Mucosa of stomach (tissue), 1 donor: ENCODE measurements at regions not wholly inside any gene's neighbourhood (a gene's known extent, or its start where the extent isn't known, plus 50 kb on each side); places are given as distances from the start of the nearest gene placed in this dataset.

ENCODE experiments used
- H3K27me3 ChIP-seq: one replicate; pipeline ENCODE4 v1.7.0; 2013; ENCODE audit warnings: mild to moderate bottlenecking, low read length; ENCODE audit not compliant: control insufficient read depth, insufficient read depth
- H3K36me3 ChIP-seq: one replicate; pipeline ENCODE4 v1.7.0; 2013; ENCODE audit warnings: low read length; ENCODE audit not compliant: control insufficient read depth, insufficient read depth
- H3K4me1 ChIP-seq: one replicate; pipeline ENCODE4 v1.7.0; 2013; ENCODE audit warnings: mild to moderate bottlenecking, low read length; ENCODE audit not compliant: control insufficient read depth, insufficient read depth
- H3K4me3 ChIP-seq: one replicate; pipeline ENCODE4 v1.7.0; 2013; ENCODE audit warnings: low read length
- H3K9ac ChIP-seq: one replicate; pipeline ENCODE4 v1.7.0; 2013; ENCODE audit warnings: mild to moderate bottlenecking, low read length, moderate library complexity
- H3K9me3 ChIP-seq: one replicate; pipeline ENCODE4 v1.7.0; 2013; ENCODE audit warnings: mild to moderate bottlenecking, low read length, moderate library complexity; ENCODE audit not compliant: control insufficient read depth
- donor health status: Pancreatic carcinoma.

DNA sequence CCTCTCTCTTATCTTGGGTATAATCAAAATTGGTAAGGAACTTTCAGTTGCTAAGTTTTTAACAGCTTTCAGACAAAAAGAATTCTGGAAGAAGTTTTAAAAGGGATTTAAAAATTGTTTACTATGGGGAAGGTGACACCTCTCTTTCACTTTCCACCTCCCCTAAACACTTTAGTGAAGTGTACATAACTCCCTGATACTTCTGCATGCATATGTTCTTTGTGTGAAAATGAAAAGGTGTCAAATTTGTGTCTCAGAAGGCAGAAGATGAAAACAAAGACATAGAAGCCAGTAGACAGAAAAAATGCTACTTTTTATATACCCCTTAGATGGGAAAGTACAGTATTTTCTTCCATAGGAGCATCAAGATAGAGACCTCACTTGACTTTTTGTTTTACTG is 117.8 kb downstream of the TMEM26 start:
- Histone ChIP-seq H3K4me1 (no peaks in the 10 kb centered on the region), H3K27me3 (no peaks in the 10 kb centered on the region), H3K9me3 (no peaks in the 10 kb centered on the region), H3K4me3 (no peak overlapping the region), H3K36me3 (no peaks in the 10 kb centered on the region), H3K9ac (no peak overlapping the region)

- no peaks in the 10 kb centered on the region for H3K27me3 ChIP-seq
- H3K9me3 ChIP-seq: no peaks in the 10 kb centered on the region
- H3K36me3 ChIP-seq: no peaks in the 10 kb centered on the region
- no peak overlapping the region for H3K9ac ChIP-seq
- no peak overlapping the region for H3K4me3 ChIP-seq
- H3K4me1 ChIP-seq: no peaks in the 10 kb centered on the region
Measured at GRCh38 chr10:61332581-61332980, 120.6 kb downstream of the TMEM26 start.

- no peaks in the 10 kb centered on the region for H3K27me3 ChIP-seq
- H3K36me3 ChIP-seq: no peaks in the 10 kb centered on the region
- no peaks in the 10 kb centered on the region for H3K9me3 ChIP-seq
- no peak overlapping the region for H3K4me3 ChIP-seq
- H3K9ac ChIP-seq: no peak overlapping the region
- no peaks in the 10 kb centered on the region for H3K4me1 ChIP-seq
Measured at GRCh38 chr10:61330669-61331068, 122.5 kb downstream of the TMEM26 start.

- Histone ChIP-seq H3K36me3 (no peaks in the 10 kb centered on the region), H3K9me3 (no peaks in the 10 kb centered on the region), H3K27me3 (no peaks in the 10 kb centered on the region), H3K9ac (no peak overlapping the region), H3K4me3 (no peak overlapping the region), H3K4me1 (no peaks in the 10 kb centered on the region)
Measured at GRCh38 chr10:61329854-61330253, 123.3 kb downstream of the TMEM26 start.

- Histone ChIP-seq H3K36me3 (no peaks in the 10 kb centered on the region), H3K4me1 (no peaks in the 10 kb centered on the region), H3K9me3 (no peaks in the 10 kb centered on the region), H3K9ac (no peak overlapping the region), H3K4me3 (no peak overlapping the region), H3K27me3 (no peaks in the 10 kb centered on the region)
Measured at GRCh38 chr10:61325223-61325960, 127.8 kb downstream of the TMEM26 start.

GRCh38 chr10:61323726-61324125 is 129.5 kb downstream of the TMEM26 start:
- Histone ChIP-seq H3K9ac (no peak overlapping the region), H3K4me1 (no peaks in the 10 kb centered on the region), H3K27me3 (no peaks in the 10 kb centered on the region), H3K4me3 (no peak overlapping the region), H3K9me3 (no peaks in the 10 kb centered on the region), H3K36me3 (no peaks in the 10 kb centered on the region)

GRCh38 chr10:61321041-61321857 is 131.9 kb downstream of the TMEM26 start:
- no peaks in the 10 kb centered on the region for H3K27me3 ChIP-seq
- no peak overlapping the region for H3K4me3 ChIP-seq
- H3K4me1 ChIP-seq: no peaks in the 10 kb centered on the region
- no peak overlapping the region for H3K9ac ChIP-seq
- H3K9me3 ChIP-seq: no peaks in the 10 kb centered on the region
- H3K36me3 ChIP-seq: no peaks in the 10 kb centered on the region

DNA sequence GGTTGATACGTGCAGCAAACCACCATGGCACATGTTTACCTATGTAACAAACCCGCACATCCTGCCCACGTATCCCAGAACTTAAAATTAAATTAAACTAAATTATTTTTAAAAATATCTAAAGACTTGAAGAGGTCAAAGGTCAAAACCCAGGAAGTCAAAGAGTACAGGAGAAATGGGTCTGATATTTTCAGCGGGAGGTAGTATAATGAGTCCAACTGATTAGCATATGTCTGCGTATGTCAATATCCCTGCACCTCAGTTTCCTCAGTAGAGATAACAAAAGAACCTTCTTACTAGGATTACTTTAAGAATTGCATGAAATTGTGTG is 133.0 kb downstream of the TMEM26 start:
- Histone ChIP-seq H3K4me1 (no peaks in the 10 kb centered on the region), H3K4me3 (no peak overlapping the region), H3K27me3 (no peaks in the 10 kb centered on the region), H3K36me3 (no peaks in the 10 kb centered on the region), H3K9me3 (no peaks in the 10 kb centered on the region), H3K9ac (no peak overlapping the region)

DNA sequence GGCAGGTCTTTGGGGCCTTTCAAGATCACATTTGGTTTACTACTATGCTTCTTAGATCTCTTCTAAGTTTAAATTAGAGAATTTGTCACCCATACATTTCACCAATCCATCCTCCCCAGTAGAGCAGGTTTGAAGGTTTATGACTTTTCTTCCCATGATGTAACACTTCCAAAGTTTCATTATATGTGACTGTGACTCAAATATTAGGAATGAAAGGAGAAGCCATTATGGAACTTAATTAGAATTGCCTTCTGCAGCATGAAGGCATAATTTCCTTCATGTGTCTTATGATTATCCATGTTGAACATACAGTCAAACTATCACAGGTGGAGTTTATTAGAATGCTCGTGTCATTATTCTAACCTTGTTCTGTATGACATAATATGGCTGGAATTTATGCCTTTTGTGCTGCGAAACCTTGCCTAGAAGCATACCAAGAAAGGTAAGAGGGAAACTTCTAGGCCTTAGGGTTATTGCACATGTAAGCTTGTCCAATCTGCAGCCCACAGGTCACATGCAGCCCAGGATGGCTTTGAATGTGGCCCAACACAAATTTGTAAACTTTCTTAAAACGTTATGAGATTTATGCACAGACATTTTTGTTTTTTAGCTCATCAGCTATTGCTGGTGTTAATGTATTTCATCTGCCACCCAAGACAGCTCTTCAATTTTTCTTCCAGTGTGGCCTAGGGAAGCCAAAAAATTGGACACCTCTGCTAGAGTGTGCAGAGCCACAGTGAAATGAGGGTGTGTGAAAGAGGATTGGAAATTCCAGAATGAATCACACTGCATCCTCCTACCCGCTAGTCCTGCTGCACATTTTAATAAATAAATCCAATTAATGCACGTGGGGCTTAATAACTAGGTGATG is 133.6 kb downstream of the TMEM26 start:
- Histone ChIP-seq H3K36me3 (no peaks in the 10 kb centered on the region), H3K4me3 (no peak overlapping the region), H3K9me3 (no peaks in the 10 kb centered on the region), H3K4me1 (no peaks in the 10 kb centered on the region), H3K27me3 (no peaks in the 10 kb centered on the region), H3K9ac (no peak overlapping the region)

DNA sequence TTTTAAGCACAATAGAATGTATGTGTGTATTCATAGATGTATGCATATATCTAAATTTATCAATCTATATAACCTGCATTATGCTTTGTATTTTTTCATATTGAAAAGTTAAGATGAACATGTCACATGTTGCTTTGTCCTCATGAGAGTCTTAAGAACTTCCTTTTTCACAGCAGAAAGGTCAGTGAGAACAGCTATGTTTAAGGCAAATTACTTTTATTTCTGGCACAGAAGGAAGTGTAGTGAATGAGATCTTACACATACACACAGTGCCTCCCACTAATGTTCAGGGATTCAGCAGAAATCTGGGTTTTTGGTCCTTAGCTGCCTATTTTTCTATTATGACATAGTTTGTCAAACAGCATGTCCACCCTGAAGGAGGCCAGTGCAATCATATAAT is 134.8 kb downstream of the TMEM26 start:
- H3K9ac ChIP-seq: no peak overlapping the region
- H3K27me3 ChIP-seq: no peaks in the 10 kb centered on the region
- H3K36me3 ChIP-seq: no peaks in the 10 kb centered on the region
- H3K4me3 ChIP-seq: no peak overlapping the region
- H3K4me1 ChIP-seq: peaks cover 6% of the 10 kb centered on the region
- no peaks in the 10 kb centered on the region for H3K9me3 ChIP-seq

DNA sequence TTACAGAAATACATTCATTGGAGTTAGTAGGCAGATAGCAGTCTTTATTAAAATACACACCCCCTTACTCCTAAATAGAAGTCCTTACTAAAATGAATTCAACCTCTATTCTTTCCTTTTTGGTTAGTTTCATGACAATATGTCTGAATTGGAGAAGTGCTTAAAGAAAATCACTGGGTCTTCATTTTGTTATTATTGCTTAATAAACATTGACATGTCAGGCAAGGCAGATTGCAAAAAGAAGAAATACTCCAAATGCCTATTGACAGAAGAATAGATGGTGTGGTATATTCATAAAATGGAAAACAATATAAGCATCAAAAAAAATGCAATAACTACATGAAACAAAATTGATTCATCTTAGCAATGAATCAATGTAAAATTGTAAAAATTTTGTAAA is 135.5 kb downstream of the TMEM26 start:
- Histone ChIP-seq H3K27me3 (no peaks in the 10 kb centered on the region), H3K9ac (no peak overlapping the region), H3K9me3 (no peaks in the 10 kb centered on the region), H3K4me1 (peaks cover 8% of the 10 kb centered on the region), H3K4me3 (no peak overlapping the region), H3K36me3 (no peaks in the 10 kb centered on the region)
